NB4 (cell line): ENCODE measurements at regions not wholly inside any gene's neighbourhood (a gene's known extent, or its start where the extent isn't known, plus 50 kb on each side); places are given as distances from the start of the nearest gene placed in this dataset.

ENCODE experiments used
- DNase-seq: peaks from one replicate; pipeline ENCODE4 v3.0.0; 2010; ENCODE audit warnings: low read depth
- H3K4me3 ChIP-seq: one replicate; pipeline ENCODE4 v1.5.1; 2011; ENCODE audit warnings: mild to moderate bottlenecking, low read depth, low read length, moderate library complexity
- CTCF ChIP-seq: IDR thresholded peaks from one replicate; pipeline ENCODE4 v1.5.1; 2012; ENCODE audit warnings: low read depth, low read length
- MAX ChIP-seq: IDR thresholded peaks from 2 replicates; pipeline ENCODE4 v1.6.1; 2011; ENCODE audit warnings: low read depth, low read length
- MYC ChIP-seq: IDR thresholded peaks from 2 replicates; pipeline ENCODE4 v1.6.1; 2011; ENCODE audit warnings: low read depth, low read length
- POLR2A ChIP-seq: IDR thresholded peaks from 2 replicates; pipeline ENCODE4 v1.6.1; 2011; ENCODE audit warnings: mild to moderate bottlenecking; ENCODE audit not compliant: insufficient read length; ENCODE audit errors: extremely low read depth

- DNase-seq = no peak
- no peak for TF ChIP-seq MYC
- TF ChIP-seq POLR2A = no peak
- no peak for TF ChIP-seq CTCF
- no peak for TF ChIP-seq MAX
- H3K4me3 ChIP-seq = no peak overlapping the region
Observed at GRCh38 chr4:133600008-133600407, 450.9 kb downstream of the PCDH10 start.

- H3K4me3 ChIP-seq = no peak overlapping the region
- DNase-seq = no peak
- TF ChIP-seq CTCF (no peak), POLR2A (no peak), MAX (no peak)
Observed at GRCh38 chr4:133598779-133599178, 449.7 kb downstream of the PCDH10 start.

- TF ChIP-seq MYC = no peak
- TF ChIP-seq POLR2A = no peak
- no peak for TF ChIP-seq MAX
- TF ChIP-seq CTCF = no peak
- no peak for DNase-seq
- H3K4me3 ChIP-seq = no peak overlapping the region
Observed at GRCh38 chr4:133597251-133597650, 448.2 kb downstream of the PCDH10 start.

GRCh38 chr4:133596459-133596858 lies 447.4 kb downstream of the PCDH10 start:
- no peak for DNase-seq
- H3K4me3 ChIP-seq = no peak overlapping the region
- TF ChIP-seq MAX (no peak), MYC (no peak), POLR2A (no peak), CTCF (no peak)

- TF ChIP-seq POLR2A (no peak), CTCF (no peak), MAX (no peak), MYC (no peak)
- no peak overlapping the region for H3K4me3 ChIP-seq
- no peak for DNase-seq
Observed at GRCh38 chr4:133594390-133595207, 445.5 kb downstream of the PCDH10 start.
